PC-3 (cell line): ENCODE measurements at regions not wholly inside any gene's neighbourhood (a gene's known extent, or its start where the extent isn't known, plus 50 kb on each side); places are given as distances from the start of the nearest gene placed in this dataset.

Experiments
- ATAC-seq: fragments of 200-7000 bp; cut with Tn5 transposase; 2 replicates; pipeline ENCODE4 v1.9.1; 2020; ENCODE audit warnings: mild to moderate bottlenecking, moderate library complexity
- BruUV-seq: library from RNA; stranded (reverse); fragments of 400-500 nt; replicated peaks from 2 replicates; lab custom pipeline; 2021; lab: Mats Ljungman, UMichigan
- CTCF ChIA-PET: fragments of 300-600 bp; sonication (Branson Sonifier 250); formaldehyde crosslinking; loops from one replicate; lab custom pipeline; 2022; ENCODE audit warnings: antibody characterized with exemption; lab: Charles Lee
- POLR2A ChIA-PET: fragments of 300-600 bp; sonication (Branson Sonifier 250); formaldehyde crosslinking; loops from one replicate; lab custom pipeline; 2022; ENCODE audit warnings: antibody characterized with exemption; ENCODE audit not compliant: unreplicated experiment; lab: Charles Lee
- DNase-seq: peaks from one replicate; pipeline ENCODE4 v3.0.0-alpha.2; 2015
- H2AFZ ChIP-seq: fragments of 300-600 bp; sonication (generic); 2 replicates; pipeline ENCODE4 v1.6.0; 2016; ENCODE audit warnings: antibody characterized with exemption, low read length
- H3F3A ChIP-seq: fragments of 300-600 bp; sonication (generic); one replicate; pipeline ENCODE4 v1.6.0; 2017; ENCODE audit warnings: antibody characterized with exemption, low read length, control low read depth, mild to moderate bottlenecking; ENCODE audit not compliant: unreplicated experiment
- H3K27ac ChIP-seq: fragments of 300-600 bp; sonication (generic); 2 replicates; pipeline ENCODE4 v1.5.1; 2016; ENCODE audit warnings: mild to moderate bottlenecking, low read length
- H3K27me3 ChIP-seq: fragments of 300-600 bp; sonication (generic); 2 replicates; pipeline ENCODE4 v1.6.1; 2016; ENCODE audit warnings: low read length, mixed read lengths
- H3K36me3 ChIP-seq: fragments of 300-600 bp; sonication (generic); 2 replicates; pipeline ENCODE4 v1.6.1; 2016; ENCODE audit warnings: low read depth, mixed run types, low read length, mixed read lengths
- H3K4me1 ChIP-seq: fragments of 300-600 bp; sonication (generic); 2 replicates; pipeline ENCODE4 v1.5.1; 2016; ENCODE audit warnings: low read length; ENCODE audit not compliant: insufficient read depth
- H3K4me2 ChIP-seq: fragments of 300-600 bp; sonication (generic); 2 replicates; pipeline ENCODE4 v1.6.0; 2016; ENCODE audit warnings: low read length
- H3K4me3 ChIP-seq: fragments of 300-600 bp; sonication (generic); 2 replicates; pipeline ENCODE4 v1.5.1; 2016; ENCODE audit warnings: mild to moderate bottlenecking, low read length, mixed read lengths
- H3K79me2 ChIP-seq: fragments of 300-600 bp; sonication (generic); 2 replicates; pipeline ENCODE4 v1.6.1; 2017; ENCODE audit warnings: low read length, mixed read lengths
- H3K9ac ChIP-seq: fragments of 300-600 bp; sonication (generic); 2 replicates; pipeline ENCODE4 v1.6.0; 2016; ENCODE audit warnings: mild to moderate bottlenecking, low read length
- H3K9me2 ChIP-seq: fragments of 300-600 bp; sonication (generic); replicated peaks from 2 replicates; pipeline ENCODE4 v1.6.1; 2016; ENCODE audit warnings: mixed run types, low read length, mixed read lengths
- H3K9me3 ChIP-seq: fragments of 300-600 bp; sonication (generic); 2 replicates; pipeline ENCODE4 v1.6.1; 2016; ENCODE audit warnings: low read length, mixed read lengths
- H4K20me1 ChIP-seq: fragments of 300-600 bp; sonication (generic); 2 replicates; pipeline ENCODE4 v1.6.1; 2016; ENCODE audit warnings: low read length, mixed read lengths
- EZH2 ChIP-seq: fragments of 300-600 bp; sonication (generic); IDR thresholded peaks from one replicate; pipeline ENCODE4 v1.6.1; 2017; ENCODE audit warnings: antibody characterized with exemption, mild to moderate bottlenecking, low read length; ENCODE audit not compliant: unreplicated experiment
- EZH2phosphoT487 ChIP-seq: fragments of 300-600 bp; sonication (generic); IDR thresholded peaks from 2 replicates; pipeline ENCODE4 v1.6.1; 2018; ENCODE audit warnings: mild to moderate bottlenecking, antibody characterized with exemption, low read length, borderline replicate concordance
- intact Hi-C: fragments of 100-400 bp; cut with micrococcal nuclease; formaldehyde crosslinking; loops from 2 replicates; pipeline ENCODE4 v1.9.0; 2023
- TF ChIP-seq, protein P1 (sequence below): fragments of 300-600 bp; sonication (generic); conservative IDR thresholded peaks from 2 replicates; pipeline ENCODE4 v1.5.1; 2017; ENCODE audit warnings: antibody characterized with exemption, low read depth, mild to moderate bottlenecking, low read length

DNA sequence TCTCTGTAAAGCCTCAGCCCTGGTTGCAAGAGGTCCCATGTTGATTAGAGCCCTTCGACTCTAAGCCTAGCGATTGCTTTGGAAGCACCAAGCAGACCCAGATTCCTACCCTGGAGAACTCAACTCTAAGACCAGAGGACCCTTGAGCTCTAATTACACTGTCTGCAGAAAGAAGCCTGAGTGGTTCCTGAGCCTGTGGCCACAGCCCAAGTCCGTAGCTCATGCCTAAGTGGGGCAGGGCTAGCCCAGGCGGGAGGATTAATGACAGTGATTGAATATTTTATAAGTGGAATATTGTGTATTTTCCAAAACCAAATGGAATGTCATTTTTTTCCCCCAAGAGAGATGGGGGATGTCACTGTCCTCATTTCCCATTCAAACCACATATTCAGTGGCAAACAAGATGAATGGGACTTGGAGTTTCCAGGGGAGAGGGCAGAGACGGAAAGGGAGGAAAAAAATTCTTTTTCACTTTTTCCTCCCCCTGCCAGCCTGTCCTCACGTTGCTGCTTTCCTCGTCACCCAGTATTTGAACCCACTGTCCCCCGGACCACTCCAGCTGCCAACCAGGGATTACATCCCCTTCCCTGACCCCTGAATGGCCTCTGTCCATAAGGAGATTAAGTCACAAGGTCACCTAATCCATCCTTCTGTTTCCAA lies 79.6 kb upstream of the CTTNBP2NL start:
- TF ChIP-seq EZH2phosphoT487 (no peak), EZH2 (no peak)
- TF ChIP-seq, protein P1, sequence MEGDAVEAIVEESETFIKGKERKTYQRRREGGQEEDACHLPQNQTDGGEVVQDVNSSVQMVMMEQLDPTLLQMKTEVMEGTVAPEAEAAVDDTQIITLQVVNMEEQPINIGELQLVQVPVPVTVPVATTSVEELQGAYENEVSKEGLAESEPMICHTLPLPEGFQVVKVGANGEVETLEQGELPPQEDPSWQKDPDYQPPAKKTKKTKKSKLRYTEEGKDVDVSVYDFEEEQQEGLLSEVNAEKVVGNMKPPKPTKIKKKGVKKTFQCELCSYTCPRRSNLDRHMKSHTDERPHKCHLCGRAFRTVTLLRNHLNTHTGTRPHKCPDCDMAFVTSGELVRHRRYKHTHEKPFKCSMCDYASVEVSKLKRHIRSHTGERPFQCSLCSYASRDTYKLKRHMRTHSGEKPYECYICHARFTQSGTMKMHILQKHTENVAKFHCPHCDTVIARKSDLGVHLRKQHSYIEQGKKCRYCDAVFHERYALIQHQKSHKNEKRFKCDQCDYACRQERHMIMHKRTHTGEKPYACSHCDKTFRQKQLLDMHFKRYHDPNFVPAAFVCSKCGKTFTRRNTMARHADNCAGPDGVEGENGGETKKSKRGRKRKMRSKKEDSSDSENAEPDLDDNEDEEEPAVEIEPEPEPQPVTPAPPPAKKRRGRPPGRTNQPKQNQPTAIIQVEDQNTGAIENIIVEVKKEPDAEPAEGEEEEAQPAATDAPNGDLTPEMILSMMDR: no peak
- Histone ChIP-seq H3K27me3 (peaks cover 88% of the 10 kb centered on the region), H3K36me3 (no peaks in the 10 kb centered on the region), H3K4me3 (no peak overlapping the region), H3K9me2 (no peaks in the 10 kb centered on the region), H3K9me3 (no peaks in the 10 kb centered on the region), H3K4me1 (no peaks in the 10 kb centered on the region), H3F3A (no peaks in the 10 kb centered on the region), H3K79me2 (no peaks in the 10 kb centered on the region), H3K27ac (no peak overlapping the region), H2AFZ (no peak overlapping the region), H4K20me1 (no peaks in the 10 kb centered on the region), H3K9ac (no peak overlapping the region), H3K4me2 (no peak overlapping the region)
- DNase-seq: no peak
- POLR2A ChIA-PET: no interaction called here
- CTCF ChIA-PET: no interaction called here
- no peak for ATAC-seq
- BruUV-seq: no TSS peak
- intact Hi-C loops: no loop called here

DNA sequence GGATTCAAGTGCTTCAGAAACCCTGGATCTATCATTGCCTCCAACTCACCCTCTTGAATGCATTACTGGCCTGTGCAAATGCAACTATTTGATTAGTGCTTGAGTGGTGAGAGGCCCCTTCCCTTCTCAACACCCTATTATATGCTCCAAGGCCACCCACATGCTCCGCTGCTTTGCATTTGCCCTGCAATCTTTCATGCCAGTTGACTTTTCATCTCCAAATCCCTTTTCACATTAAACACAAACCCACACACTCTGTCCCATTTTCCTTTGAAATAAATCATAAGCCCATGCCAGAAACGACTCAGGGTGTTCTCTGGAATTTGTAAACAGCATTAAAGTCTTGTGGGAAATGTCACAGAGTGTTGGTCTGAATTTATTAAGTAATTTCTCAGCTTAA lies 78.9 kb upstream of the CTTNBP2NL start:
- ChIA-PET CTCF (no interaction called here), POLR2A (no interaction called here)
- H2AFZ ChIP-seq: no peak overlapping the region
- no peak overlapping the region for H3K9ac ChIP-seq
- TF ChIP-seq EZH2: no peak
- TF ChIP-seq, protein P1: no peak
- TF ChIP-seq EZH2phosphoT487: no peak
- ATAC-seq (no peak), DNase-seq (no peak)
- H3K79me2 ChIP-seq: no peaks in the 10 kb centered on the region
- no peak overlapping the region for H3K4me2 ChIP-seq
- no peaks in the 10 kb centered on the region for H3K9me2 ChIP-seq
- no peak overlapping the region for H3K27ac ChIP-seq
- no peaks in the 10 kb centered on the region for H3K36me3 ChIP-seq
- no peaks in the 10 kb centered on the region for H3K4me1 ChIP-seq
- peaks cover 88% of the 10 kb centered on the region for H3K27me3 ChIP-seq
- BruUV-seq: no TSS peak
- H3F3A ChIP-seq: no peaks in the 10 kb centered on the region
- no peaks in the 10 kb centered on the region for H4K20me1 ChIP-seq
- intact Hi-C loops: no loop called here
- H3K9me3 ChIP-seq: no peaks in the 10 kb centered on the region
- no peak overlapping the region for H3K4me3 ChIP-seq

DNA sequence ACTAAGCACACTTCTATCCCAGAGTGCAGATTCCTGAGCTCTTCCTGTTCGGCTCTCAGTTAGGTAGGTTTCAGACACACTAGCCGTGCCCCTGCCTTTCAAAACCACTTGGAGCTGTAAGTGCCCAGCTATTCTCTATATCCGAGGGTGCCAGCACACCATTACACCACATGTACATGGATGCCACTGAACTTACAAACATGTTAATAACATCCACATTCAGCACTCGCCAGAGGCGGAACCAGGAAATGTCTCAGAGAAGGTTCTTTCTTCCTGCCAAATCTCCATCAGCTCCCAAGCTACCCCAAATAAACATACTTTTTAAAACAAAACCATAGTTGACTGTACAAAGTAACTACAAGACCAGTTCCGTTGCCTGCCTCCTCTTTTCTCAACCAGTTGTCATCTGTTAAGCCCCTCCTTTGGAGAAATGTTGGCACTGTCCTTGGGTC lies 78.4 kb upstream of the CTTNBP2NL start:
- Histone ChIP-seq H3K27ac (no peak overlapping the region), H4K20me1 (no peaks in the 10 kb centered on the region), H3F3A (no peaks in the 10 kb centered on the region), H3K36me3 (no peaks in the 10 kb centered on the region), H3K9ac (no peak overlapping the region), H3K4me1 (no peaks in the 10 kb centered on the region), H3K27me3 (peaks cover 88% of the 10 kb centered on the region), H2AFZ (no peak overlapping the region), H3K4me3 (no peak overlapping the region), H3K4me2 (no peak overlapping the region), H3K9me3 (no peaks in the 10 kb centered on the region), H3K79me2 (no peaks in the 10 kb centered on the region), H3K9me2 (no peaks in the 10 kb centered on the region)
- BruUV-seq: no TSS peak
- DNase-seq: no peak
- ChIA-PET POLR2A (no interaction called here), CTCF (no interaction called here)
- TF ChIP-seq EZH2phosphoT487 (no peak), EZH2 (no peak)
- TF ChIP-seq, protein P1: no peak
- ATAC-seq: no peak
- intact Hi-C loops: no loop called here
